ENCODE measurements at regions not wholly inside any gene's neighbourhood (a gene's known extent, or its start where the extent isn't known, plus 50 kb on each side); places are given as distances from the start of the nearest gene placed in this dataset.

GRCh38 chr18:56130481-56130880, 507.9 kb downstream of the TXNL1 start:
- DNase-seq (ENCODE audit: low read depth, low spot score): no peak
- peaks cover 6% of the 10 kb centered on the region for H3K9me3 Mint-ChIP-seq
- H3K27ac Mint-ChIP-seq (ENCODE audit: unreplicated experiment): no peak overlapping the region
- no peaks in the 10 kb centered on the region for H3K36me3 Mint-ChIP-seq (ENCODE audit: low read depth)
- no peaks in the 10 kb centered on the region for H3K27me3 Mint-ChIP-seq (ENCODE audit: low read depth)
- TF ChIP-seq CTCF (conservative IDR thresholded peaks at IDR 0.05): no peak
- no peak overlapping the region for H3K4me3 Mint-ChIP-seq
- H3K4me1 Mint-ChIP-seq: no peaks in the 10 kb centered on the region

GRCh38 chr18:56128153-56128791, 510.1 kb downstream of the TXNL1 start:
- no peak for DNase-seq (ENCODE audit: low read depth, low spot score)
- Mint-ChIP-seq H3K4me1 (no peaks in the 10 kb centered on the region), H3K4me3 (no peak overlapping the region), H3K27ac (ENCODE audit: unreplicated experiment) (no peak overlapping the region), H3K9me3 (peaks cover 12% of the 10 kb centered on the region), H3K27me3 (ENCODE audit: low read depth) (no peaks in the 10 kb centered on the region), H3K36me3 (ENCODE audit: low read depth) (no peaks in the 10 kb centered on the region)
- TF ChIP-seq CTCF (conservative IDR thresholded peaks at IDR 0.05): no peak

GRCh38 chr18:56127322-56128099, 510.9 kb downstream of the TXNL1 start:
- Mint-ChIP-seq H3K4me3 (no peak overlapping the region), H3K27me3 (ENCODE audit: low read depth) (no peaks in the 10 kb centered on the region), H3K36me3 (ENCODE audit: low read depth) (no peaks in the 10 kb centered on the region), H3K4me1 (no peaks in the 10 kb centered on the region), H3K27ac (ENCODE audit: unreplicated experiment) (no peak overlapping the region), H3K9me3 (peaks cover 12% of the 10 kb centered on the region)
- no peak for TF ChIP-seq CTCF (conservative IDR thresholded peaks at IDR 0.05)
- no peak for DNase-seq (ENCODE audit: low read depth, low spot score)

GRCh38 chr18:56124186-56124585, 514.2 kb downstream of the TXNL1 start:
- H3K9me3 Mint-ChIP-seq: peaks cover 6% of the 10 kb centered on the region
- no peak for DNase-seq (ENCODE audit: low read depth, low spot score)
- H3K27ac Mint-ChIP-seq (ENCODE audit: unreplicated experiment): no peak overlapping the region
- H3K27me3 Mint-ChIP-seq (ENCODE audit: low read depth): no peaks in the 10 kb centered on the region
- no peak overlapping the region for H3K4me3 Mint-ChIP-seq
- H3K4me1 Mint-ChIP-seq: no peaks in the 10 kb centered on the region
- no peak for TF ChIP-seq CTCF (conservative IDR thresholded peaks at IDR 0.05)
- H3K36me3 Mint-ChIP-seq (ENCODE audit: low read depth): no peaks in the 10 kb centered on the region

GRCh38 chr18:56121669-56122068, 516.7 kb downstream of the TXNL1 start:
- no peak for DNase-seq (ENCODE audit: low read depth, low spot score)
- no peak for TF ChIP-seq CTCF (conservative IDR thresholded peaks at IDR 0.05)
- H3K36me3 Mint-ChIP-seq (ENCODE audit: low read depth): no peaks in the 10 kb centered on the region
- H3K4me1 Mint-ChIP-seq: peaks cover 20% of the 10 kb centered on the region
- peaks cover 6% of the 10 kb centered on the region for H3K9me3 Mint-ChIP-seq
- no peaks in the 10 kb centered on the region for H3K27me3 Mint-ChIP-seq (ENCODE audit: low read depth)
- H3K27ac Mint-ChIP-seq (ENCODE audit: unreplicated experiment): no peak overlapping the region
- H3K4me3 Mint-ChIP-seq: no peak overlapping the region
